ENCODE measurements at regions not wholly inside any gene's neighbourhood (a gene's known extent, or its start where the extent isn't known, plus 50 kb on each side); places are given as distances from the start of the nearest gene placed in this dataset.

- H3K36me3 Mint-ChIP-seq (ENCODE audit: low read depth): no peaks in the 10 kb centered on the region
- no peak overlapping the region for H3K4me3 Mint-ChIP-seq
- no peak for TF ChIP-seq CTCF (conservative IDR thresholded peaks at IDR 0.05)
- peaks cover 4% of the 10 kb centered on the region for H3K4me1 Mint-ChIP-seq
- H3K27ac Mint-ChIP-seq (ENCODE audit: unreplicated experiment): peak overlapping the region; percentile 31
- peaks cover 19% of the 10 kb centered on the region for H3K27me3 Mint-ChIP-seq (ENCODE audit: low read depth)
- no peak for DNase-seq (ENCODE audit: low read depth, low spot score)
- H3K9me3 Mint-ChIP-seq: peaks cover 5% of the 10 kb centered on the region
Measured at GRCh38 chr5:77882670-77883257, 106.6 kb upstream of the TBCA start.

- no peak overlapping the region for H3K4me3 Mint-ChIP-seq
- peaks cover 16% of the 10 kb centered on the region for H3K27me3 Mint-ChIP-seq (ENCODE audit: low read depth)
- H3K27ac Mint-ChIP-seq (ENCODE audit: unreplicated experiment): no peak overlapping the region
- no peaks in the 10 kb centered on the region for H3K4me1 Mint-ChIP-seq
- peaks cover 5% of the 10 kb centered on the region for H3K9me3 Mint-ChIP-seq
- no peaks in the 10 kb centered on the region for H3K36me3 Mint-ChIP-seq (ENCODE audit: low read depth)
- TF ChIP-seq CTCF (conservative IDR thresholded peaks at IDR 0.05): no peak
- DNase-seq (ENCODE audit: low read depth, low spot score): no peak
Measured at GRCh38 chr5:77881528-77881927, 105.4 kb upstream of the TBCA start.

GRCh38 chr5:77877516-77878355 is 101.6 kb upstream of the TBCA start:
- no peaks in the 10 kb centered on the region for H3K9me3 Mint-ChIP-seq
- H3K4me3 Mint-ChIP-seq: no peak overlapping the region
- H3K27ac Mint-ChIP-seq (ENCODE audit: unreplicated experiment): no peak overlapping the region
- no peak for DNase-seq (ENCODE audit: low read depth, low spot score)
- peaks cover 6% of the 10 kb centered on the region for H3K27me3 Mint-ChIP-seq (ENCODE audit: low read depth)
- TF ChIP-seq CTCF (conservative IDR thresholded peaks at IDR 0.05): no peak
- peaks cover 4% of the 10 kb centered on the region for H3K4me1 Mint-ChIP-seq
- no peaks in the 10 kb centered on the region for H3K36me3 Mint-ChIP-seq (ENCODE audit: low read depth)

GRCh38 chr5:77876862-77877502 is 100.8 kb upstream of the TBCA start:
- no peak overlapping the region for H3K27ac Mint-ChIP-seq (ENCODE audit: unreplicated experiment)
- H3K4me1 Mint-ChIP-seq: peaks cover 4% of the 10 kb centered on the region
- no peaks in the 10 kb centered on the region for H3K9me3 Mint-ChIP-seq
- peaks cover 5% of the 10 kb centered on the region for H3K27me3 Mint-ChIP-seq (ENCODE audit: low read depth)
- no peak for DNase-seq (ENCODE audit: low read depth, low spot score)
- TF ChIP-seq CTCF (conservative IDR thresholded peaks at IDR 0.05): no peak
- no peak overlapping the region for H3K4me3 Mint-ChIP-seq
- H3K36me3 Mint-ChIP-seq (ENCODE audit: low read depth): no peaks in the 10 kb centered on the region

GRCh38 chr5:77876316-77876715 is 100.2 kb upstream of the TBCA start:
- TF ChIP-seq CTCF (conservative IDR thresholded peaks at IDR 0.05): no peak
- no peaks in the 10 kb centered on the region for H3K9me3 Mint-ChIP-seq
- peaks cover 4% of the 10 kb centered on the region for H3K4me1 Mint-ChIP-seq
- H3K27me3 Mint-ChIP-seq (ENCODE audit: low read depth): peaks cover 5% of the 10 kb centered on the region
- no peak for DNase-seq (ENCODE audit: low read depth, low spot score)
- H3K36me3 Mint-ChIP-seq (ENCODE audit: low read depth): no peaks in the 10 kb centered on the region
- H3K27ac Mint-ChIP-seq (ENCODE audit: unreplicated experiment): no peak overlapping the region
- H3K4me3 Mint-ChIP-seq: no peak overlapping the region

Data from neural crest cell (in vitro differentiated cells).